ENCODE measurements at regions not wholly inside any gene's neighbourhood (a gene's known extent, or its start where the extent isn't known, plus 50 kb on each side); places are given as distances from the start of the nearest gene placed in this dataset.
A peak's percentile ranks its signal among the peaks of the same experiment; 100 is the strongest.

- DNase-seq, result no peak
These were observed 275.2 kb upstream of the IRX1 start for GRCh38 chr5:3320317-3320875.

- DNase-seq, result no peak
These were observed 278.4 kb upstream of the IRX1 start for GRCh38 chr5:3317051-3317795.

- no peak for DNase-seq
These were observed 282.1 kb upstream of the IRX1 start for GRCh38 chr5:3313569-3313968.

GRCh38 chr5:3312299-3312698, 283.3 kb upstream of the IRX1 start:
- DNase-seq, result no peak

- DNase-seq, result no peak
These were observed 284.2 kb upstream of the IRX1 start for GRCh38 chr5:3311433-3311832.

- DNase-seq, result no peak
These were observed 284.9 kb upstream of the IRX1 start for GRCh38 chr5:3310541-3311261.

GRCh38 chr5:3309538-3309937, 286.1 kb upstream of the IRX1 start:
- no peak for DNase-seq

- no peak for DNase-seq
These were observed 287.5 kb upstream of the IRX1 start for GRCh38 chr5:3307982-3308621.

GRCh38 chr5:3305432-3305831, 290.2 kb upstream of the IRX1 start:
- DNase-seq, result no peak

- DNase-seq, result no peak
These were observed 291.3 kb upstream of the IRX1 start for GRCh38 chr5:3304346-3304745.

GRCh38 chr5:3303777-3304176, 291.9 kb upstream of the IRX1 start:
- peak; percentile 52 for DNase-seq

GRCh38 chr5:3302228-3302627, 293.4 kb upstream of the IRX1 start:
- no peak for DNase-seq

GRCh38 chr5:3301306-3301705, 294.3 kb upstream of the IRX1 start:
- no peak for DNase-seq

GRCh38 chr5:3300726-3301125, 294.9 kb upstream of the IRX1 start:
- DNase-seq, result no peak

- no peak for DNase-seq
These were observed 296.2 kb upstream of the IRX1 start for GRCh38 chr5:3299441-3299840.

- DNase-seq, result no peak
These were observed 297.8 kb upstream of the IRX1 start for GRCh38 chr5:3297853-3298252.

GRCh38 chr5:3288325-3288724, 307.3 kb upstream of the IRX1 start:
- no peak for DNase-seq

- DNase-seq, result no peak
These were observed 308.1 kb upstream of the IRX1 start for GRCh38 chr5:3287516-3287915.

GRCh38 chr5:3285621-3286020, 310.0 kb upstream of the IRX1 start:
- DNase-seq, result no peak

GRCh38 chr5:3284506-3284905, 311.1 kb upstream of the IRX1 start:
- no peak for DNase-seq

GRCh38 chr5:3282841-3283240, 312.8 kb upstream of the IRX1 start:
- no peak for DNase-seq

- no peak for DNase-seq
These were observed 314.3 kb upstream of the IRX1 start for GRCh38 chr5:3281366-3281765.

GRCh38 chr5:3278643-3279042, 317.0 kb upstream of the IRX1 start:
- DNase-seq, result no peak
